HCT116 (cell line): ENCODE measurements at regions not wholly inside any gene's neighbourhood (a gene's known extent, or its start where the extent isn't known, plus 50 kb on each side); places are given as distances from the start of the nearest gene placed in this dataset.

Experiments
- CEBPB ChIP-seq: IDR thresholded peaks from 2 replicates; pipeline ENCODE4 v1.6.1; 2012; ENCODE audit warnings: low read depth
- EZH2 ChIP-seq: fragments of 200-600 bp; sonication (generic); IDR thresholded peaks from 2 replicates; pipeline ENCODE4 v1.6.1; 2017; ENCODE audit warnings: antibody characterized with exemption, mixed run types
- SRF ChIP-seq: IDR thresholded peaks from 2 replicates; pipeline ENCODE4 v1.6.1; 2012; ENCODE audit warnings: low read depth
- TF ChIP-seq, protein P1 (sequence below), 3 experiments: fragments of 200-600 bp in 1 of 3; sonication (generic) in 1 of 3; IDR thresholded peaks in 2 of 3; conservative IDR thresholded peaks in 1 of 3; 2 replicates each; pipeline ENCODE4 v1.5.1; 2012 to 2017; ENCODE audit warnings: low read depth in 2 of 3, low read length in 2 of 3, antibody characterized with exemption in 1 of 3, borderline replicate concordance in 1 of 3, control low read depth in 1 of 3, mild to moderate bottlenecking in 1 of 3, mixed read lengths in 1 of 3, mixed run types in 1 of 3, moderate library complexity in 1 of 3; ENCODE audit not compliant: insufficient read depth in 1 of 3

DNA sequence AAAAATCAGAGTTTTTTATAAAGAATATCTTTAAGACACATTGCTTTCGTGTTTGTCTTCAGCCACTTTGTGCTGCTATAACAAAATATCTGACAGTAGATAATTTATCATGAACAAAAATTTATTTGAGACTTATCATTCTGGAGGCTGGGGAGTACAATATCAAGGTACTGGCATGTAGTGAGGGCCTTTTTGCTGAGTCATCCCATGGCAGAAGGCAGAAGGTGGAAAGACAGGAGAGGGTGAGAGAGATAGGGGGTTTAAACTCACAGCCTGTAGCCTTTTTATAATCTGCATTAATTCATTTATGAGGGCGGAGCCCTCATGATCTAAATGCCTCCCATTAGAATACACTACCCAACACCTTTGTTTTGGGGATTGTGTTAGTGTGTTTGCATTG, 431.2 kb upstream of the FAM47C start:
- TF ChIP-seq SRF, result no peak
- no peak for TF ChIP-seq EZH2
- TF ChIP-seq CEBPB, result no peak
- TF ChIP-seq, protein P1, sequence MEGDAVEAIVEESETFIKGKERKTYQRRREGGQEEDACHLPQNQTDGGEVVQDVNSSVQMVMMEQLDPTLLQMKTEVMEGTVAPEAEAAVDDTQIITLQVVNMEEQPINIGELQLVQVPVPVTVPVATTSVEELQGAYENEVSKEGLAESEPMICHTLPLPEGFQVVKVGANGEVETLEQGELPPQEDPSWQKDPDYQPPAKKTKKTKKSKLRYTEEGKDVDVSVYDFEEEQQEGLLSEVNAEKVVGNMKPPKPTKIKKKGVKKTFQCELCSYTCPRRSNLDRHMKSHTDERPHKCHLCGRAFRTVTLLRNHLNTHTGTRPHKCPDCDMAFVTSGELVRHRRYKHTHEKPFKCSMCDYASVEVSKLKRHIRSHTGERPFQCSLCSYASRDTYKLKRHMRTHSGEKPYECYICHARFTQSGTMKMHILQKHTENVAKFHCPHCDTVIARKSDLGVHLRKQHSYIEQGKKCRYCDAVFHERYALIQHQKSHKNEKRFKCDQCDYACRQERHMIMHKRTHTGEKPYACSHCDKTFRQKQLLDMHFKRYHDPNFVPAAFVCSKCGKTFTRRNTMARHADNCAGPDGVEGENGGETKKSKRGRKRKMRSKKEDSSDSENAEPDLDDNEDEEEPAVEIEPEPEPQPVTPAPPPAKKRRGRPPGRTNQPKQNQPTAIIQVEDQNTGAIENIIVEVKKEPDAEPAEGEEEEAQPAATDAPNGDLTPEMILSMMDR (IDR thresholded peaks at IDR 0.05 in 2 of 3, conservative IDR thresholded peaks at IDR 0.05 in 1 of 3; ENCODE audit: borderline replicate concordance in 1 of 3, insufficient read depth in 1 of 3, low read depth in 2 of 3, low read length in 2 of 3), result no peak
